Inflammatory macrophage treated with lipopolysaccharide for 4 hours (primary cell): ENCODE measurements at regions not wholly inside any gene's neighbourhood (a gene's known extent, or its start where the extent isn't known, plus 50 kb on each side); places are given as distances from the start of the nearest gene placed in this dataset.

Experiments
- DNase-seq: peaks from one replicate; pipeline ENCODE4 v3.0.0-alpha.2; 2020

DNA sequence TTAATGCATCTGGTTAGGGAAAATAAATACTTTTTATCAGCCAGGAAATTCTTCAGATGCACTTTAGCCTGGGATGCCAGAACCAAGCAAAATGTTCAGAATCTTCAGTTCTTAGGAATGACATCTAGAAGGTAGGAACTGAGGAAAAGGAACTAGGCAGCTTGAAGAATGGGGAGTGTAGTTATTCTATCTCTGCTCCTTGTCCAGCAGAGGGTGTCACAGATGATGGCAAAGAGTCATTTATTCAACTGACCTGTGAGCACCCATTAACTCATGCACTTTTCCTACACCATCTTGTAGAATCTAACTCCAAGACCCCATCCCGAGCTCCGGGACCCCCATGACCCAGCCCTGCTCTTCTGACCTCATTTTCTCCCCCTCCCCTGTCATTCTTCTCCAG lies 122.1 kb upstream of the ISX start:
- DNase-seq: no peak

DNA sequence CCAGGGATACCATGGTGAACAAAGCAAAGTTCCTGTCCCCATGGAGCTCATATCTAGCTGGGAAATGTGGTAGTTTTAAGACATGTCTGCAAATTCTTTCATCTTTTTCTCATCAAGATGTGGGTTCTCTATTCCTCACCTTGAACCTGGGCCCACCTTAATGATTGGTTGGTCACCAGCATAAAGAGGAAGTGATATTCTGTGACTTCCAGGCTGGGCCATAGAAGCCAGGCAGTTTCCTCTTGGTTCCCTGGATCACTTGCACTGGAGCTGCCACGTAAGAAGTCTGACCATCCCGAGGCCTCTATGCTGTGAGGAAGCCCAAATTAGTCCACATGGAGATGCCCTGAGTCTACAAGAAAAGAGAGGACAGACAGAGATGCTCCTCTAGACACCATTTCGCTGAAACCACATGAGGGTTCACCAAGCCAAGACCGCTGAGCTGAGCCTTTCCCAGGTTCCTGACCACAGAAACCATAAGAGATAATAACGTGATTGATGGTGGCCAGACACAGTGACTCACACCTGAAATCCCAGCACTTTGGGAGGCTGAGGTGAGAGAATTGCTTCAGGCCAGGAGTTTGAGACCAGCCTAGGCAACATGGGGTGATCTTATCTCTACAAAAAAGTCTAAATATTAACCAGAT lies 119.5 kb upstream of the ISX start:
- no peak for DNase-seq

DNA sequence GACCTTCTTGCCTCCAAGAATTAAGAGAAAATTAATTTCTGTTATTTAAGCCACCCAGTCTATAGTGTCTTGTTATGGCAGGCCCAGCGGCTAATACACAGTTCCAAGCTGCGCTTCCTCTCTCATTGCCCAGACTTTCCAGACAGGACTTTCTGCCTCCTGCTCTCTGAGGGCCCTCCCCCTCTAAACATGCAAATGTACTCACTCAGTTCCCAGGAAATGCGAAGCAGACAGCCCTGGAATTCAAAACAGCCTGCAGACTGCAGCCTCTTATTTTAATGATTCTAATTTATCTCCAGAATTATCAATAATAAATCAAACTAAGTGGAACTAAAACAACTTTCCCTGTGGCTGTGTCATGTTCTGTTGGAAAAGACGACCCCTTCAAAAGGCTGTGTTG lies 115.5 kb upstream of the ISX start:
- no peak for DNase-seq

DNA sequence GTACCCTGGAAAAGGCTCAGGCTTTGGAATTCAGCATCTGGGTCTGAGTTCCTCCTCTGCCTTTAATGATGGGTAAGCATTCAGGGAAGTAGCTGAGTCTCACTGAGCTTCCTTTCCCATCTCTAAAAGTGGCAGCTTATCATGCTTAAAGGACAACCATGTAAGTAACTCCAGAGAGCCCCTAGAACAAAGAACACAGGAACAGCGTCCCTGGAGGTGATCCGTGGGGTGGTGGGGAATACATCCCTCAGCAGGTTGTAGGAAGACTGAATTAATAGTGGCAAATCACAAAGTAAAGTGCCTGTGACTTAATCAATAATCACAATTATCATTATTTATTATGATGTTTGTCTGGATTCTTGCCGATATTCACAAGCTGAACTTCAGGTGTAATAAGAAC lies 114.7 kb upstream of the ISX start:
- DNase-seq: no peak

DNA sequence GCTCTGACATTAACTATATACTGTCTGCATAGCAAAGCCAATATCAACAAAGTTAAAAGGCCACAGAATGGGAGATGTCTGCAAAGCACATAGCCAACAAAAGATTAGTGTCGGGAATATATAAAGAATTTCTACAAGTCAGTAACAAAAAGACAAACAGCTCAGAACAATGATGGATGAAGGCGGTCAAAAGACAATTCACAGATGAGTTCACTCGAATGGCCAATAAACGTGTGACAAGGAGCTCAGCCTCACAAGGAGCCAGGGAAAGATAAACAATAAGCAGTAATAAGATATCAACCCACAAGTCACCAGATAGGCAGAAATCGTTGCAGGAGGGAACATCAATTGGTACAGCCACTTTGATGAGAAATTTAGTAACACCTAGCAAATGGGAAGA lies 106.0 kb upstream of the ISX start:
- DNase-seq: no peak

DNA sequence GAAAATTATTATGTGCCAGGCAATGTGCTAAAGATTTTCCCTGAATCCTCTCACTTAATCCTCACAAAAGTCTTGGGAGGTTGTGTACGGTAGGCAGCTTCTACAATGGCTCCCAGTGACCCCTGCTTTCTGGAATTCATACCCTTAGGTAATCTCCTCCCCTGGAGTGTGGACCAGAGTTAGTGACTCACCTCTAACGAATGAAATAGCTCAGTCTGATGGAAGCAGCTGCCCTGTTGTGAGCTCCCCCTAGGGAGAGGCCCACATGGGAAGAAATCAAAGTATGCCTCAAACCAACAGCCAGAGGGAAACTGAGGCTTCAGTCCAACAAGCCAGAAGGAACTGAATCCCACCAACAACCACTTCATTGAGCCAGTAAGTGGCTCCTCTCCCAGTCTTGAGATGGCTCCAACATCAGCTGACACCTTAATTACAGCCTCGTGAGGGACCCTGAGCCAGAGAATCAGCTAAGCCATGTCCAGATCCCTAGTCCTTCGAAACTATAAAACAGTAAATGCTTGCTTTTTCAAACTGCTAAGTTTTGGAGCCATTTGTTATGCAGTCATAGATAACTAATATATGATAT lies 98.9 kb upstream of the ISX start:
- no peak for DNase-seq

DNA sequence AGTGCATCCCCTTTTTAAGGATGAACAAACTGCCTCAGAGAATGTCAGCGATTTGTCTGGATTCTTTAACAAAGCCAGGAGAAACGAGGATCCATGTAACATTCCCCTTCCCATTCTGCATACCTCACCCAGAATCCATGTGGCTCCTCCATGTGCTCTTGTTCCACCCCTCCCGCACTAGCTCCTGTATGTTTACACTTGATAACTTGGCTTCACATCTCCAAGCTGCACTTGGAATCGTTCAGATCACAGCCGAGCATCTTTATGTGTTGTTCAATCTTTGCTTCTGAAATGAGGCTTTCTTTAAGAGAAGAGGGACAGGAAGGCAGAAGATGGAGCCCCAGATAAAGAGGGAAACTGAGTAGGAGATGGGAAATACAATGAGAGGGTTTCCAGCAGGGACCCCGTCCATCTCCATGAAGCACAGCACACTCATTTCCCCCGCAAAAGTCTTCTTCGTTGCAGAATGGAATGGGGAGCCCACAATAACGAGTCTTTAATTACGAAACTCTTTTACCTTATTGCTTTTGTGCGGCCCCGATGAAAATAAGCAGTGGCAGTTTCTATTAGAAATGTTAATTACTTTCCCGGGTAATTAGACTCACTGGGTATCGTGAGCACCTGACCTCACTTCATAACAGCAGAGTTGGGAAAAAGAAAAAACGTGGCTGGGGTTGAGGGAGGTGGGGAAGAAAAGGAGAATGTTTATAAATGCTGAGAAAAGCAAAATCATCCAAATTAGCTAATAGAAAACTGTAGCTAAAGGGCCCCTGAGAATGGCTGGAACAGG lies 96.8 kb upstream of the ISX start:
- DNase-seq: no peak

DNA sequence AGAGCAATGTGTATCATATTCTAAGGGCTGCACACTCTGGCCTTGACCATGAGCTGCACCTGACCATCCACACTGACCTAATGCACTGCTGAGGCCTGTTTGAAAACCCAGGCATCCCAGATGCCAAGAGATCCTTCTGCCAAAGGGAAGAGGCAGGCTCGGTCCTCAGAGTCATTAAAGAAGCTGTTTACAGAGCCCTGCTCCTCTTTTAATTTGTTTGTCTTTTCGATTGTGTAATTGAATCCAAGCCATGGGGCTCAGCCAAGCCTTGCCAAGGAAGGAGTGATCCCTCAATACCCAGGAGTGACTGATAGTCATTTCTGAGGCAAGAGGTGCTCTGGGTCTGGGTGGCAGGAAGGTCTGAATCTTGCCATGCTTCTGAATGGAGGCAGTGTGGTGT lies 94.5 kb upstream of the ISX start:
- no peak for DNase-seq

DNA sequence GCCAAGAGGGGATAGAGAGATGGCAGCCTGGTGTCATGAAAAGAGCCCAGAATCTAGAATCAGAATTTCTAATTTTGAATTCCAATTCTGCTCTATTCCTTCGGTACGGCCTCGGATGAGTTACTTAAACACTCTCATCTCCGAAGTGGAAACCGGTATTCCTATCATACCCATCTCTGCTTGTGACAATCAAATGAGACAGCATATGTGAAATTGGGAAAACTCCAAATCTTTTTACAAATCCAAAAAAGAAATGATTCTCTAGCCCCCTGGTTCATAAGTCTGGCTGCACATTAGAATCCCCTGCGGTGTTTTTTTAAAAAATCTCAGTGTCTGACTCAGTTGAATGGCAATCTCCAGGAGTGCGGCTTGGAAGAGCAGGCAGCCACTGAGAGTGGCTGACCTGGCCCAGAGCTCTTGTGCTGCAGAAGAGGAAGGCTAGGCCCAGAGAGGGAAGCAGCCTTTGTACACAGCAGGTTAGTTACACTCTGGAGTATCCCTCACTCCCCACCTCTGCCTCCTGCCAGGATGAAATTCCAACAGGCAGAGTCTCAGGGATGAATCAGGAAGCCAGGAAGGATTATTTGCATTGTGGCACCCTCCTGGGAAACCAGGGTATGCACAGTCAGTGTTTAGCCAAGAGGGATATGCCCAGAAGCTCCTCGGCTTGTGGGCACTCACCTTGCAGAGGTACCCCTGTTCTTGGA lies 93.6 kb upstream of the ISX start:
- no peak for DNase-seq

DNA sequence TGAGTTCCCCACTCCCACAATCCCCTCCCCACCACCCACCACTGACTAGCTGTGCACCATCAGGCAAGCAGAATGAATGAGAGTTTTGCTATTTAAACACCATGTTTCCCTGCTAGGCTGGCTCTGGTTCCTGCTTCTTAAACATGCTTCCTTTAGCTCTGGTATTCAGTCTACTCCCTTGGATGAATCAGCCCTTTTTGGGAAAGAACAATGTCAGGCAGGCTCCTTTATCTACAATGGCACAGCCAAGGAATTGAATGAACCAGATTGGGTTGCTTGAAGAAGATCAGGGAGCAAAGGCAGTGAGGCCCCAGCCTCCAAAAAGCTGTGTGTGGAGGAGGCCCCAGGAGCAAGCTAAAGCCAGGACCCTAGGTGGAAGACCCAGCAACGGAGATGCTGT lies 92.9 kb upstream of the ISX start:
- DNase-seq: no peak

DNA sequence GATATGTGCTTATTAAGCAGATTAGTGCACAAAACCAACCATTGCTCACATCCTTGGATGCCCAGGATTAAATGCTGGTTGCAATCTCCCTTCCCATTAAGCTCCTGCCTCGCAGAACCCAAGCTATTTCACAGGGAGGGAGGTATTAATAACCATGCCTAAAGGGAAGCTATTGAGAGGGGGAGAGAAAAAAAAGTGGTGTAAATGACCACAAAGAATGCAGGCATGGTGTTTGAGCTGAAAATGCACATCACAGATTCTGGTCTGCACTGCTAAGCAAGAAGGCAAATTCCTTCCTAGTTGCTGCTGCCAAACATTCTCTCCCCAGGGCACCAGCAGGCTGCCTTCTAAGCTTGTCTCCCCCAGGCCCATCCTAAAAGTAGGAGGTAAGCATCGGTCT lies 92.0 kb upstream of the ISX start:
- no peak for DNase-seq

DNA sequence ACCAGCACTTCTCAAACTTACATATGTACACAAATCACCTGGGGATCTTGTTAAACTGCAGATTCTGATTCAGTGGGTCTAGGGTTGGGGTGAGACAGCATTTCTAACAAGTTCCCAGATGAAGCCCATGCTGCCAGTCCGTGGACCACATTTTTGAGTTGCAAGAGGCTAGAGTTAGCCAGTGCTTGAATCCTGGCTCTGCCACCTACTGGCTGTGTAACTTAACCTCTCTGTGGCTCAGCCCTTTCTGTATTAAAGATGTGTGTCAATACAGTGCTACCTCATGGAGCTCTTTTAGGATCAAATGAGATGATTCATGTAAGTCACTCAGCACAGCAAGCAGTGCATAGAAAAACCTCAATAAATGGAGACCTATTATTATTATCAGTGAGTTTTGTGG lies 90.2 kb upstream of the ISX start:
- DNase-seq: no peak

DNA sequence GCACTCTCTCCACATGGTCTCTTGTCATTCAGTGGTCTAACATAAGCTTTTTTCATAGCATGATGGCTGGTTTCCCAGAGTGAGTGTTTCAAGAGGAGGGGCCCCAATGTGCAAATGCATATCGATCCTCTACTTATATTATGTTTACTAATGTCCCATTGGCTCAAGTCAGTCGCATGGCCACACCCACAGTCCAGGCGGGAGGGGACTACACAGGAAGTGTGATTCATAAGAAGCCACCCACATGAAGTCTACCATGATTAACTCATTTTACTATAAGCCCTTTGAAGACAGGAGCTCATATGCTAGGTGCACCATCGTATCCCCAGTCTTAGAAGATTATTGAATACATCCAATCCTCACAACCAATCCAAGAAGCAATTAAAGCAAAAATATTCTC lies 89.5 kb upstream of the ISX start:
- DNase-seq: no peak

DNA sequence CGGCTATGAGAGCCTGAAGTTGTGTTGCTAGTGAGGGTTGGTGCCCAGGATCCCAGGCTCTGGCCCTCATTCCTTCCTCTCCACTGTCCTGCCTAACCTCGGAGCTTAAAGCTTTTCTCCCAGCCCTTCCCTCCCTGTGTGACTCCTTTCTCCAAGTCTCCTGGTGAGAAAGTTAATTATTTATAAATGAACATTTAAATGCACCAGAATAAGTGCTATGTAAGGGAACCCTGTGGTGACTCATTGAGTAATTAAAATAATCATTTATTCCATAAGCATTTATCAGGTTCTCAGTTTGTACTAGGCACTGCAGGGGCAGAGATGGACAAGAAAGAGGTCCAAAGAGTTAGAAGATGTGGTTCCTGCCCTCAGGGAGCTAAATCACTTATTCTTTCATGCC lies 89.1 kb upstream of the ISX start:
- no peak for DNase-seq

DNA sequence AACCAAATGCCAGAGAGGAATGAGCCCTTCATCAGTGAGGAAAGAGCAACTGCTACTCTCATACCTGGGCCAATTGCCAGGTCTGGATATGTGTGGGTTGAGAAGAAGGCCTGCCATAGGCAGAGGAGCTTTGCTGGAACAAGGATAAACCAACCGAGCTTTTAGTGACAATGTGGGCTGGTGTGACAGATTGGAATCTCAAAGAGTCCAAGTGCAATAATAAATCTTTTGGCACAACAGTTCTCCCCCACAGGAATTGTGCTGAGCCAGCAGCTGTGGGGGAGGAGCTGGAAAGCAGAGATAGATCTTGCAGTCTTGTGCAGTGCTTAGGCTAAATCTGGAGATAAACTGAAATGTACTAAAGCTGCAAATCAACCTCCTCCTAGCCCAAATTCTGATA lies 79.4 kb upstream of the ISX start:
- no peak for DNase-seq

DNA sequence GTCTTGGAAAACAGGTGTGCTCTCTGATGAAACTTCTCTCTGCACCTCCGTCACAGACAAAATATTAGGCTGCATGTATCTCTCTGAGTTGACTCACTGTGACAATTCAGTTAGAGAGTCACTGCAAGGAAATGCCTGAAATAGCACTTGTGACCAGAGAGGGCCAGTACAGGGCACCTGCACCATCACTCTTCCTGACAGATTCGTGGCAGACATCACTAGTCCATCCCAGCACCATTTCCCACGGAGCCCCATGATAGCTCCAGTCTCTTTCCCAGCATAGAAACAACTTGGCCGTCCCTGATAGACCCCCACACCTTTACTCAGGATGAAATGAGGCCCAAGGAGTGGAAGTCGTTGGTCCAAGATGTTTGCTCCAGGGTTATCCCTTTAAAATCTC lies 73.3 kb upstream of the ISX start:
- DNase-seq: no peak

DNA sequence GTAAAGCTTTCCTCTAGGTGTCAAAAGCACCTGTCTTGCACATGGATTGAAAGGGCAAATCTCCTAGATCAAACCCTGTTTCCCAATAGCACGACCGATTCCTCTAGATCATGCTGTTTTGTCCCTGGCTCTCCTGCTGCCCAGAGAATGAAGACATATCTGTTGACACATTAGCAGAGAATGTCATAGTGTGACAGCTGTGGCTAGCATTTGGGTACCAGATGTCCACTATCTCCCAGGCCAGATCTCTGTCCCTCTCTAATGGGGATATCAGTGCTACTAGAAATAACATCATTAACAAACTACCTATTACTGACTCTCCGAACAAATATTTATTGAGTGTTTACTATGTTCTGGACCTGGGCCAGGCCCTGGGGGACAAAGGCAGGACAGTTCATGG lies 72.4 kb upstream of the ISX start:
- no peak for DNase-seq

DNA sequence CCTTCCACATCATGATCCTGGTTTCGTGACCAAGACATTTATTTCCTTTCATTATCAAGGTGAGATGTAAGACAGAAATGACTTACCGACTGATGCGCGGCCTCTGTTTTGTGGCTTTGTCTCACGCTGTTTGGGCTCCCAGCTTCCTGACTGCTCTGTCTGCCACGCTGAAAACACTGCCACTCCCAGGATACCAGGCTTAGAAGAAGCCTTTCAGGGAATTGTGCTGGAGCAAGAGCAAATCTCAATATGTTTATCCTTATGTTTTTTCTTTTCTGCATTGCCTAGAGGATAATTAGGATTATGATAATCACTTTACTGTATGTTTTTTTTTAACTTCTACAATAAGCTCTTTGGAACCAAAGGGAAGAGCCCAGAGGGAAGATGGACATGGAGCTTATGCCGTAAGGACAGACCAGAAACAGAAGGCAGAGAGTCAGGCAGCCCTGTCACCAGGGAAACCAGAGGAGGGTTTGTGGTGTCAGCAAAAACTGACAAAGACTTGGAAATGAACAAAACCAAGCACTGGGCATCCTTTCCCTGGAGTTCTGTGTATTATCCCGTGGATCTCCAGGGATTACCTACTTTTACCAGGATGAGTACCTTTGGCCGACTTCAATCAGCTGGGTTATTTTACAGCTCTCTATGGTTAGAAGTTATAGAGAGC lies 68.2 kb upstream of the ISX start:
- DNase-seq: no peak

DNA sequence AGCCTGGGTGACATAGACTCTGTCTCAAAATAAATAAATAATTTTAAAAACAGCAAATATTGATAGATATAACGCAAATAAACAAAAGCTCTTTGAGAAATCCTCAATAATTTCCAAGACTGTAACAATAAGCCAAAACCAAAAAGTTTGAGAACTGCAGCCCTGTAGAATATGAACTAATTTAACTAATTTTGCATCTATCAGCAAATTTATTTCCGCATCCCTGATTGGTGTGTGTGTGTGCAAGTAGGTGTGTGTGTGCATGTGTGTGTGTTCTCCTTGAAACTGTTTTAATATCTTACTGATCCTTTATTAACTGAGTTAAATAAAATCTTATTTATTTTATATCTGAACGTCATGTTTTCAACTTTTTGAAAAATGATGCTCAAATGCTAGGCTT lies 67.0 kb upstream of the ISX start:
- no peak for DNase-seq

DNA sequence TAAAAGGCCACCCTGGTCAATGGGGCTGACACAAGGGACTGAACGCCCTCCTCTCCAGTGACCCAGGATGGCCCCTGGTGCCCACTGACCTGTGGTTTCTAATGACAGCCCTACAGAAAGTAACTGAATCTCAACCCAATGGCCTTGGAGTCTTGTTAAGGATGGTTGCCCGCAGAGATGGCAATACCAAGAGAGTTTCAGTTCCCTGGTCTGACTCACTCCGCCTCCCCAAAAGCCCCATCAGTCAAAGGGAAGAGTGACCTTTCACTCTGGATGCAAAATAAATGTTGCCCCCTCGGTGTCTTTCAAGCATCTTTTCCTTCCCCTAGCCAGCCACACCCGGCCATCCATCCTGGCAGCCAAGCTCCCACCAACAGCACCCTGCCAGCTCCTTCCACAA lies 57.7 kb upstream of the ISX start:
- DNase-seq: no peak

DNA sequence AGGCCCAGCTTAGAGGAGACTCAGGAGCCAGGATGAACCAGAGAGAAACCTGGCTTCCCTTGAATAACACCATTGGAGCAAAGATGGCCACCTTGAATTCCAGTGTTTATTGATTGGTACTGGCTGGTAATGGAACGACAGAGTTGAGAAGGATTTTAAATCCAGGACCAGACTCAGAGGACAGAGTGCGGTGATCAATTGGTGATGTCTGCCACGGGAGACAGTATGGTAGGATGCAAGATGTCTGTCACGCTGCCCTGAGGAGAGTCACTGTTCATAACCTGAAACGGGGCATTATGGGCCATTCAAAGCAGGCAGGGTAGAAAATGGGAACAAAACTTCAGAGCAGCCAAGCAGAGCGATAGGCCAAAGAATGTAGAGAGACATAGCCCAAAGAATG lies 55.4 kb upstream of the ISX start:
- no peak for DNase-seq

DNA sequence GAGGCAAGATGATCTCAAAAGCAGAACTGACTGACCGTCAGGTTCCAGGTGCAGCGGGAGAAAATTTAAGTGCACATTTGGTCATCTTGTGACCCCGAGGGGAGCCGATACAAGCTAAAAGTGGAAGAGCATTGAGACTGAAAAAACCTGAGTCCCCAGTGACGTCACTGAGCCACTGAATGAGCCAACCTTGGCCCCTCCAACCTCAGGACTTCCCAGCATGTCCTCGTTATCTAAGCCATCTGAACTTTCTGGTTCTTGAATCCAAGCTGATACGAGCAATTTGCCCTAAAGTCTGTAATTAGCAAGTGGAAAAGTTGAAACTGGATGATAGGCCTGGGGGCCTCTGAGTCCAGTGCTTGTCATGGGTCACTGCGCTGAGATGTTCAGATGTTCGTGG lies 51.1 kb upstream of the ISX start:
- DNase-seq: no peak
